ENCODE measurements at regions not wholly inside any gene's neighbourhood (a gene's known extent, or its start where the extent isn't known, plus 50 kb on each side); places are given as distances from the start of the nearest gene placed in this dataset.

GRCh38 chr7:115125750-115126149 lies 203.9 kb downstream of the MDFIC start:
- DNase-seq (ENCODE audit: low spot score in 2 of 2) (no peak), ATAC-seq (ENCODE audit: low read depth) (no peak)
- Mint-ChIP-seq H3K9me3 (no peaks in the 10 kb centered on the region), H3K4me1 (no peaks in the 10 kb centered on the region), H3K4me3 (no peak overlapping the region), H3K36me3 (no peaks in the 10 kb centered on the region), H3K27ac (no peak overlapping the region), H3K27me3 (peaks cover 3% of the 10 kb centered on the region)

GRCh38 chr7:115125312-115125711 lies 203.4 kb downstream of the MDFIC start:
- no peak for ATAC-seq (ENCODE audit: low read depth)
- Mint-ChIP-seq H3K36me3 (no peaks in the 10 kb centered on the region), H3K27me3 (peaks cover 3% of the 10 kb centered on the region), H3K27ac (no peak overlapping the region), H3K4me1 (no peaks in the 10 kb centered on the region), H3K9me3 (no peaks in the 10 kb centered on the region), H3K4me3 (no peak overlapping the region)
- DNase-seq (ENCODE audit: low spot score in 2 of 2), result no peak

- no peak for DNase-seq (ENCODE audit: low spot score in 2 of 2)
- ATAC-seq (ENCODE audit: low read depth), result no peak
- no peaks in the 10 kb centered on the region for H3K9me3 Mint-ChIP-seq
- H3K27ac Mint-ChIP-seq, result no peak overlapping the region
- no peaks in the 10 kb centered on the region for H3K36me3 Mint-ChIP-seq
- H3K27me3 Mint-ChIP-seq, result peaks cover 1% of the 10 kb centered on the region
- no peaks in the 10 kb centered on the region for H3K4me1 Mint-ChIP-seq
- H3K4me3 Mint-ChIP-seq, result no peak overlapping the region
Measured at GRCh38 chr7:115124409-115124939, 202.6 kb downstream of the MDFIC start.

GRCh38 chr7:115123441-115123840 lies 201.5 kb downstream of the MDFIC start:
- H3K27me3 Mint-ChIP-seq, result no peaks in the 10 kb centered on the region
- no peaks in the 10 kb centered on the region for H3K9me3 Mint-ChIP-seq
- no peak for ATAC-seq (ENCODE audit: low read depth)
- H3K36me3 Mint-ChIP-seq, result no peaks in the 10 kb centered on the region
- no peak for DNase-seq (ENCODE audit: low spot score in 2 of 2)
- H3K27ac Mint-ChIP-seq, result no peak overlapping the region
- H3K4me1 Mint-ChIP-seq, result no peaks in the 10 kb centered on the region
- no peak overlapping the region for H3K4me3 Mint-ChIP-seq

- Mint-ChIP-seq H3K4me3 (no peak overlapping the region), H3K4me1 (no peaks in the 10 kb centered on the region), H3K27me3 (no peaks in the 10 kb centered on the region), H3K36me3 (no peaks in the 10 kb centered on the region), H3K27ac (no peak overlapping the region), H3K9me3 (no peaks in the 10 kb centered on the region)
- ATAC-seq (ENCODE audit: low read depth), result no peak
- no peak for DNase-seq (ENCODE audit: low spot score in 2 of 2)
Measured at GRCh38 chr7:115122388-115122787, 200.5 kb downstream of the MDFIC start.

GRCh38 chr7:115117748-115118147 lies 195.9 kb downstream of the MDFIC start:
- peaks cover 4% of the 10 kb centered on the region for H3K27me3 Mint-ChIP-seq
- no peaks in the 10 kb centered on the region for H3K9me3 Mint-ChIP-seq
- ATAC-seq (ENCODE audit: low read depth), result no peak
- DNase-seq (ENCODE audit: low spot score in 2 of 2), result no peak
- H3K4me1 Mint-ChIP-seq, result no peaks in the 10 kb centered on the region
- no peak overlapping the region for H3K4me3 Mint-ChIP-seq
- H3K36me3 Mint-ChIP-seq, result no peaks in the 10 kb centered on the region
- no peak overlapping the region for H3K27ac Mint-ChIP-seq

- H3K4me3 Mint-ChIP-seq, result no peak overlapping the region
- ATAC-seq (ENCODE audit: low read depth) (no peak), DNase-seq (ENCODE audit: low spot score in 2 of 2) (no peak)
- no peaks in the 10 kb centered on the region for H3K9me3 Mint-ChIP-seq
- H3K27ac Mint-ChIP-seq, result no peak overlapping the region
- H3K36me3 Mint-ChIP-seq, result no peaks in the 10 kb centered on the region
- no peaks in the 10 kb centered on the region for H3K4me1 Mint-ChIP-seq
- peaks cover 5% of the 10 kb centered on the region for H3K27me3 Mint-ChIP-seq
Measured at GRCh38 chr7:115116773-115117715, 195.2 kb downstream of the MDFIC start.

- Mint-ChIP-seq H3K27me3 (peaks cover 6% of the 10 kb centered on the region), H3K9me3 (no peaks in the 10 kb centered on the region), H3K4me3 (no peak overlapping the region), H3K27ac (no peak overlapping the region), H3K4me1 (no peaks in the 10 kb centered on the region), H3K36me3 (no peaks in the 10 kb centered on the region)
- ATAC-seq (ENCODE audit: low read depth) (no peak), DNase-seq (ENCODE audit: low spot score in 2 of 2) (no peak)
Measured at GRCh38 chr7:115113776-115114175, 191.9 kb downstream of the MDFIC start.

- Mint-ChIP-seq H3K4me1 (no peaks in the 10 kb centered on the region), H3K27me3 (peaks cover 6% of the 10 kb centered on the region), H3K27ac (no peak overlapping the region), H3K4me3 (no peak overlapping the region), H3K36me3 (no peaks in the 10 kb centered on the region), H3K9me3 (no peaks in the 10 kb centered on the region)
- DNase-seq (ENCODE audit: low spot score in 2 of 2) (no peak), ATAC-seq (ENCODE audit: low read depth) (no peak)
Measured at GRCh38 chr7:115113131-115113530, 191.2 kb downstream of the MDFIC start.

- ATAC-seq (ENCODE audit: low read depth) (no peak), DNase-seq (ENCODE audit: low spot score in 2 of 2) (no peak)
- no peaks in the 10 kb centered on the region for H3K9me3 Mint-ChIP-seq
- no peak overlapping the region for H3K4me3 Mint-ChIP-seq
- no peaks in the 10 kb centered on the region for H3K4me1 Mint-ChIP-seq
- H3K27ac Mint-ChIP-seq, result no peak overlapping the region
- no peaks in the 10 kb centered on the region for H3K36me3 Mint-ChIP-seq
- H3K27me3 Mint-ChIP-seq, result peaks cover 6% of the 10 kb centered on the region
Measured at GRCh38 chr7:115110523-115110922, 188.6 kb downstream of the MDFIC start.

- no peak for ATAC-seq (ENCODE audit: low read depth)
- Mint-ChIP-seq H3K4me1 (no peaks in the 10 kb centered on the region), H3K27me3 (no peaks in the 10 kb centered on the region), H3K9me3 (no peaks in the 10 kb centered on the region), H3K27ac (no peak overlapping the region), H3K36me3 (no peaks in the 10 kb centered on the region), H3K4me3 (no peak overlapping the region)
- DNase-seq (ENCODE audit: low spot score in 2 of 2), result no peak
Measured at GRCh38 chr7:115106316-115106715, 184.4 kb downstream of the MDFIC start.

- Mint-ChIP-seq H3K36me3 (no peaks in the 10 kb centered on the region), H3K27ac (no peak overlapping the region), H3K4me3 (no peak overlapping the region), H3K9me3 (no peaks in the 10 kb centered on the region), H3K4me1 (no peaks in the 10 kb centered on the region), H3K27me3 (no peaks in the 10 kb centered on the region)
- DNase-seq (ENCODE audit: low spot score in 2 of 2), result no peak
- ATAC-seq (ENCODE audit: low read depth), result no peak
Measured at GRCh38 chr7:115102738-115103137, 180.8 kb downstream of the MDFIC start.

- H3K27ac Mint-ChIP-seq, result no peak overlapping the region
- no peaks in the 10 kb centered on the region for H3K36me3 Mint-ChIP-seq
- H3K9me3 Mint-ChIP-seq, result no peaks in the 10 kb centered on the region
- DNase-seq (ENCODE audit: low spot score in 2 of 2) (no peak), ATAC-seq (ENCODE audit: low read depth) (no peak)
- H3K4me1 Mint-ChIP-seq, result no peaks in the 10 kb centered on the region
- no peaks in the 10 kb centered on the region for H3K27me3 Mint-ChIP-seq
- H3K4me3 Mint-ChIP-seq, result no peak overlapping the region
Measured at GRCh38 chr7:115101199-115101598, 179.3 kb downstream of the MDFIC start.

GRCh38 chr7:115099906-115100305 lies 178.0 kb downstream of the MDFIC start:
- H3K9me3 Mint-ChIP-seq, result no peaks in the 10 kb centered on the region
- H3K27ac Mint-ChIP-seq, result no peak overlapping the region
- H3K4me3 Mint-ChIP-seq, result no peak overlapping the region
- no peaks in the 10 kb centered on the region for H3K36me3 Mint-ChIP-seq
- ATAC-seq (ENCODE audit: low read depth), result no peak
- no peak for DNase-seq (ENCODE audit: low spot score in 2 of 2)
- no peaks in the 10 kb centered on the region for H3K4me1 Mint-ChIP-seq
- H3K27me3 Mint-ChIP-seq, result no peaks in the 10 kb centered on the region

Data from memory B cell (primary cell).